Liver (tissue), 3 donors: ENCODE measurements at regions not wholly inside any gene's neighbourhood (a gene's known extent, or its start where the extent isn't known, plus 50 kb on each side); places are given as distances from the start of the nearest gene placed in this dataset.

ENCODE experiments used
- GABPA ChIP-seq, 2 donors: IDR thresholded peaks in 1 of 2; conservative IDR thresholded peaks in 1 of 2; 2 replicates each; pipeline ENCODE4 v1.6.1; 2016; ENCODE audit warnings: antibody characterized with exemption in 2 of 2, mild to moderate bottlenecking in 1 of 2, moderate library complexity in 1 of 2
- JUND ChIP-seq, 2 donors: IDR thresholded peaks; 2 replicates each; pipeline ENCODE4 v1.6.1; 2016; ENCODE audit warnings: antibody characterized with exemption in 2 of 2
- TF ChIP-seq, protein P1 (sequence below): fragments of 150-350 bp; IDR thresholded peaks from 2 replicates; pipeline ENCODE4 v1.5.1; 2017; ENCODE audit warnings: improper control_type of control experiment, low read depth, low read length; ENCODE audit not compliant: missing input control
- TF ChIP-seq, protein P2 (sequence below): IDR thresholded peaks from 2 replicates; pipeline ENCODE4 v1.6.1; 2016; ENCODE audit warnings: antibody characterized with exemption
- donor health status: healthy.
- donor health status: healthy.

DNA sequence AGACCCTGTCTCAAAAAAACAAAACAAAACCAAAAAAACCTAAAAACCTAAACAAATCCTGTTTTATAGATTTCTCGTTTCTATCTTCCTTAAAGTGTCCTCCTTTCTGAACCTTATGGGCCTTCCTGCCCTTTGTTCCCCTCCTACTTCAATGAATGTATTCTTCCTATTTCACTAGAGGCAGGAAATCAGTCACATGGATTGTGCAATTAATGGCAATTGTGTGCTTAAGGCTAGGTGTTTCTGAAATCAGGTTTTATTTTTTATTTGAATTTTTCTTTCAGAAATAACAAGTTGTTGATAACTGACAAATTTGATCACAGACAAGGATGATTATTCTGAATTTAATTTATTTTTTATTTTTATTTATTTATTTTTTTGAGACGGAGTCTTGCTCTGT is 220.6 kb upstream of the SEMA6A start:
- TF ChIP-seq, protein P1, sequence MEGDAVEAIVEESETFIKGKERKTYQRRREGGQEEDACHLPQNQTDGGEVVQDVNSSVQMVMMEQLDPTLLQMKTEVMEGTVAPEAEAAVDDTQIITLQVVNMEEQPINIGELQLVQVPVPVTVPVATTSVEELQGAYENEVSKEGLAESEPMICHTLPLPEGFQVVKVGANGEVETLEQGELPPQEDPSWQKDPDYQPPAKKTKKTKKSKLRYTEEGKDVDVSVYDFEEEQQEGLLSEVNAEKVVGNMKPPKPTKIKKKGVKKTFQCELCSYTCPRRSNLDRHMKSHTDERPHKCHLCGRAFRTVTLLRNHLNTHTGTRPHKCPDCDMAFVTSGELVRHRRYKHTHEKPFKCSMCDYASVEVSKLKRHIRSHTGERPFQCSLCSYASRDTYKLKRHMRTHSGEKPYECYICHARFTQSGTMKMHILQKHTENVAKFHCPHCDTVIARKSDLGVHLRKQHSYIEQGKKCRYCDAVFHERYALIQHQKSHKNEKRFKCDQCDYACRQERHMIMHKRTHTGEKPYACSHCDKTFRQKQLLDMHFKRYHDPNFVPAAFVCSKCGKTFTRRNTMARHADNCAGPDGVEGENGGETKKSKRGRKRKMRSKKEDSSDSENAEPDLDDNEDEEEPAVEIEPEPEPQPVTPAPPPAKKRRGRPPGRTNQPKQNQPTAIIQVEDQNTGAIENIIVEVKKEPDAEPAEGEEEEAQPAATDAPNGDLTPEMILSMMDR: no peak
- TF ChIP-seq GABPA (IDR thresholded peaks at IDR 0.05 in 1 of 2, conservative IDR thresholded peaks at IDR 0.05 in 1 of 2) (no peak), JUND (IDR thresholded peaks at IDR 0.05) (no peak)
- TF ChIP-seq, protein P2, sequence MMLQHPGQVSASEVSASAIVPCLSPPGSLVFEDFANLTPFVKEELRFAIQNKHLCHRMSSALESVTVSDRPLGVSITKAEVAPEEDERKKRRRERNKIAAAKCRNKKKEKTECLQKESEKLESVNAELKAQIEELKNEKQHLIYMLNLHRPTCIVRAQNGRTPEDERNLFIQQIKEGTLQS: no peak
